Stomach (tissue), 4 donors: ENCODE measurements at regions not wholly inside any gene's neighbourhood (a gene's known extent, or its start where the extent isn't known, plus 50 kb on each side); places are given as distances from the start of the nearest gene placed in this dataset.
"Not testable (repeated sequence)": the region's sequence is repeated elsewhere in the genome, so short reads cannot be mapped to it uniquely, and the experiment has no call there.

Source experiments
- CTCF ChIP-seq, 7 experiments: fragments of 450-650 bp in 4 of 7; fragments of 200-600 bp in 3 of 7; sonication (generic) in 3 of 7; IDR thresholded peaks; one replicate each; pipeline ENCODE4 v1.5.1; 2016 to 2019; ENCODE audit warnings: antibody characterized with exemption in 7 of 7, control low read depth in 2 of 7, mild to moderate bottlenecking in 1 of 7
- EP300 ChIP-seq: sonication (generic); formaldehyde crosslinking; IDR thresholded peaks from one replicate; pipeline ENCODE4 v1.6.1; 2017; ENCODE audit warnings: antibody characterized with exemption

- not testable (repeated sequence) for TF ChIP-seq EP300; CTCF (IDR thresholded peaks at IDR 0.05)
Measured at GRCh38 chr22:11578115-11578514, 3949.9 kb upstream of the OR11H1 start.
